ENCODE measurements at regions not wholly inside any gene's neighbourhood (a gene's known extent, or its start where the extent isn't known, plus 50 kb on each side); places are given as distances from the start of the nearest gene placed in this dataset.

DNA sequence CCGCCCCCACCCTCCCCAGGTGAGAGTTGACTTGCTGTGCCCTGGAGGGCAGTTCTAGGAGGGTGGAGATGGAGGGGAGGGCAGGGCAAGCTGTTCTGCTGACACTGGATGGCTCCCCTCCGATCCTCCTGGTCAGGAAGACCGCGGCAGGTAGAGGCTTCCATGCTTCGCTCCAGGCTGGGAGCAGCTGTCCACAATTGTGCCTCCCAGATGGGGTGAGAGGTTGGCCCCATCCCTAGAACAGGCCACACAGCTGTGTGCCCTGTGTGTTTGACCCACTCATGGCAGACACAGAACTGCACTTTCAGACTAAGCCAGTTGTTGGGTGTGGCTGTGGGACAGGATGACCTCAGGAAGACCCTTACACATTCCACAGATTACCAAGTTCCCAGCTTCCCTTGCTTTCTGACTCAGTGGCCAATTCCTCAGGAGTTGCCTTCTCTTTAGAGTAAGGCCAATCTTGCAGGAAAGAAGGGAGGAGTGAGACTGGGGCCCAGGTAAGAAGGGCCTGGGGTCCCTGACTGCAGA is 72.1 kb upstream of the HSPA9 start:
- TF ChIP-seq, protein P1, sequence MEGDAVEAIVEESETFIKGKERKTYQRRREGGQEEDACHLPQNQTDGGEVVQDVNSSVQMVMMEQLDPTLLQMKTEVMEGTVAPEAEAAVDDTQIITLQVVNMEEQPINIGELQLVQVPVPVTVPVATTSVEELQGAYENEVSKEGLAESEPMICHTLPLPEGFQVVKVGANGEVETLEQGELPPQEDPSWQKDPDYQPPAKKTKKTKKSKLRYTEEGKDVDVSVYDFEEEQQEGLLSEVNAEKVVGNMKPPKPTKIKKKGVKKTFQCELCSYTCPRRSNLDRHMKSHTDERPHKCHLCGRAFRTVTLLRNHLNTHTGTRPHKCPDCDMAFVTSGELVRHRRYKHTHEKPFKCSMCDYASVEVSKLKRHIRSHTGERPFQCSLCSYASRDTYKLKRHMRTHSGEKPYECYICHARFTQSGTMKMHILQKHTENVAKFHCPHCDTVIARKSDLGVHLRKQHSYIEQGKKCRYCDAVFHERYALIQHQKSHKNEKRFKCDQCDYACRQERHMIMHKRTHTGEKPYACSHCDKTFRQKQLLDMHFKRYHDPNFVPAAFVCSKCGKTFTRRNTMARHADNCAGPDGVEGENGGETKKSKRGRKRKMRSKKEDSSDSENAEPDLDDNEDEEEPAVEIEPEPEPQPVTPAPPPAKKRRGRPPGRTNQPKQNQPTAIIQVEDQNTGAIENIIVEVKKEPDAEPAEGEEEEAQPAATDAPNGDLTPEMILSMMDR (conservative IDR thresholded peaks at IDR 0.05; ENCODE audit: low read length), result no peak
- TF ChIP-seq EZH2phosphoT487 (IDR thresholded peaks at IDR 0.05; ENCODE audit: borderline replicate concordance, low read depth, low read length), result no peak

Measured in OCI-LY7 (cell line).